ENCODE measurements at regions not wholly inside any gene's neighbourhood (a gene's known extent, or its start where the extent isn't known, plus 50 kb on each side); places are given as distances from the start of the nearest gene placed in this dataset.
A peak's percentile ranks its signal among the peaks of the same experiment; 100 is the strongest.
"Not testable (repeated sequence)": the region's sequence is repeated elsewhere in the genome, so short reads cannot be mapped to it uniquely, and the experiment has no call there.

DNA sequence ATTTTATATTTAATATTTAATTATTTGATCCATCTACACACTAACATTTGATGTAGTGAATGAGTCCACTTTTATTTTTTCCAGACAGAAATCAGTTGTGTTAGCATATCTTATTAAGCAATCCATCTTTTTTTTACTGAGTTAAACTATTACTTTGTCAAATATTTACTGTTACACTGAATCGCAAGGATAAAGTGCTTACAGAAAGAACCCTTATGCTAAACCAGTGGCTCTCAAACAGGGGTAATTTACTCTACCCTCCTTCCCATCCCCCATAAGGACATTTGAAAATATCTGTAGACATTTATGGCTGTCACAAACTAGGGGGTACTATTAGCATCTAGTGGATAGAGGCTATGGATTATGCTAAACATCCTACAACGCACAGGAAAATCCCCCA is 508.2 kb downstream of the C12orf50 start:
- no peak for DNase-seq

- DNase-seq: no peak
Measured at GRCh38 chr12:87518481-87518880, 510.7 kb downstream of the C12orf50 start.

- DNase-seq: no peak
Measured at GRCh38 chr12:87518036-87518435, 511.2 kb downstream of the C12orf50 start.

DNA sequence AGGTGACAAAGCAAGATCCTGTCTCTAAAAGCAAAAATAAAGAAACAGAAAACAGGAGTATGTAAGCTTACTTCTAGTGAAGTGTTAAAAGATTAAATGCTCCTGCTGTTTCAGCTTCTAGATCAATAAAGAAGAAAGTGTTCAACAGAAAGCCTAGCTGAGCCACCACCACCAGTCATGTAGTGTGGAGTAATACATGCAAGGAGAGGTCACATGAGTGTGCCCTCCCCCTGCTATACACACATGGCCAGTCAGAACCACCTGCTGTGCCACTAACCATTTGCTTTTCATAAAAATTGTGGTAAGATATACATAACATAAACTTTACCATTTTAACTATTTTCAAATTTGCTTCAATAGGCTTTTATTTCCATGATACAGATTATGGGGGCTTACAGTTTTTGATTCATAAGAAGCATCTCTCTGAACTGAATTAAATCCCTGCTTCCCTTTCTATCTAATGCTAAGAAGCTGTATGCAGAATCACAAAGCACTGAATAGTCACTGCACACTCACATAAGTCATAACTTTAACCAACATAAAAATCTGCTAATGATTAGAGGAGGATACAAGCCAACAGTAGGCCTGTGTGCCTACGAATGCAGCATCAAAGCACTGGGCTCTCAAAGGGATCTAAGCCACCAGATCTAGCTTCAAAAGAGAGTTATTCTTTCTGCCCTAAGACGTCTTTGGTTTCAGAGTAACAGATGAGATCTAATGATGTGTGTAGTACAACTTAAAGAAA is 515.5 kb downstream of the C12orf50 start:
- no peak for DNase-seq

- DNase-seq: no peak
Measured at GRCh38 chr12:87511371-87511770, 517.8 kb downstream of the C12orf50 start.

GRCh38 chr12:87509237-87509820 is 519.9 kb downstream of the C12orf50 start:
- peak in 2 of 3 donors; percentile 1 to 18 for DNase-seq

DNA sequence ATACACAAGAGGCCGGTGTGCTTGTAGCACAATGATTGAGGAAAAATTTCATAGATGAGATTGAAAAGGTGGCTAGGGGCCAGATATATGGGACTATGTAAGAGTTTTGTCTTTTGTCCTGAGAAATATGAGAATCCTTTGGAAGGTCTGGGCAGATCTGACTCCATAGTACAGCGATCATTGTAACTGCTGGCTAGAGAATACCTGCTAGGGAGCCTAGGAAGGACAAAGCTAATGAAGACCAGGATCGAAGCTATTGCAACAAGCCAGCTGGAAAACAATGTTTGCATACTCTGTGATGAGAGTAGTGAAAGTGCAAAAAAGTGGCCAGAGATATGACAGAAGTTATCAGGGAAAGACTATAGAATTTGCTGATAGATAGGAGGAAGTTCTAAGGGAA is 537.6 kb downstream of the C12orf50 start:
- no peak for DNase-seq

DNA sequence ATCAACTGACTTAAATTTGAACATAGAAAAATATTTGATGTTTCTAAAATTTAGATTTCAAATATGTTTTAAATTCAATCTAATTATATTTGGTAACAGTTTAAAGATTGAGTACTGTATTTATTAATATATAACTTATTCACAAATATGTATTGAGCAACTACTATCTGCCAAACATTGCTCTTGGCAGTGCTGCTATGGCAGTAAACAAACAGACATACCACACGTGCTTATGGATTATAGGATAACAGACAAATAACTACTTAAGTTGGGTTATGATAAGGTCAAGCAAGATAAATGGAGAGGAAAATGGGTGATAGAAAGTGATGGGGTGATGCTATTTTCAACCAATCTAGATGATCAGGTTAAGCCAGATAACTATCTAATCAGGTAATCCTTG is 538.1 kb downstream of the C12orf50 start:
- no peak for DNase-seq

DNA sequence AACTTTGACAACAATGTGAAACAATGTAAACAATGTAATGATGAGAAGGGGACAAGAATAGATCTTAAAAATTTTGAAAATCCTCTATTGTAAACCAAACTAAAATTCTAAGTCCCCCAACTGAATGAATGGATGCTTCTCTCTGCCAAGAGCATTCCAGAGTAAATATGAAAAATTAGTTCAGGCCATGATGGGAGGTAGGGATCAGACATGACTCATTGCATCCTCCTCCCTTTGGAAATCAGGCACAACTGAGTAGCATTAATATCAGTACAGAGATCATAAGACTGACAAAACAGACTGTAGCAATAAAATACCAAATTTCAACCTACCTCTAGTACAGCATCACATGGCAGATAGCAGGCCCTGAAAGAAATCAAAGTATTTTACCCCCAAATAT is 559.9 kb downstream of the C12orf50 start:
- no peak for DNase-seq

DNA sequence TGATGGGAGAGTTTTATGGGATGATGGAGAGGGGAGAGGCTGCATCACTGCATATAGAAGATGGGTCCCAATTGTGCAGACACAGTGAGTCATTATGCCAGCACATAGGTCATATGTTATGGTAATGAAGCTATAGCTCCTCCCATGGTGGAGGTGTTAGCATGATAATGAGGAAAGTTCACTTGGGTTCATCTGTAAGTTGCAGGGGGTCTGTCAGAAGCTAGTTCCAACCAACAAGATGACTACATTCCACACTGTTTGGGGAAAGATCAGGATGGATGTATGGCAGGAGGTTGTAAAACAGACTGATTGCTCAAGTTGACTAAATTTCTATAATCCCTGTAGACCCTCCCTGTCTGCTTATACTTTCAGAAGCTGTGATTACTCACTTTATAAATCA is 561.3 kb downstream of the C12orf50 start:
- DNase-seq: no peak

- DNase-seq: no peak
Measured at GRCh38 chr12:87464565-87464964, 564.6 kb downstream of the C12orf50 start.

- no peak for DNase-seq
Measured at GRCh38 chr12:87444039-87444438, 585.2 kb downstream of the C12orf50 start.

GRCh38 chr12:87441511-87441910 is 587.7 kb downstream of the C12orf50 start:
- no peak for DNase-seq

- no peak for DNase-seq
Measured at GRCh38 chr12:87439990-87440827, 589.0 kb downstream of the C12orf50 start.

GRCh38 chr12:87430444-87430843 is 598.8 kb downstream of the C12orf50 start:
- DNase-seq: no peak

DNA sequence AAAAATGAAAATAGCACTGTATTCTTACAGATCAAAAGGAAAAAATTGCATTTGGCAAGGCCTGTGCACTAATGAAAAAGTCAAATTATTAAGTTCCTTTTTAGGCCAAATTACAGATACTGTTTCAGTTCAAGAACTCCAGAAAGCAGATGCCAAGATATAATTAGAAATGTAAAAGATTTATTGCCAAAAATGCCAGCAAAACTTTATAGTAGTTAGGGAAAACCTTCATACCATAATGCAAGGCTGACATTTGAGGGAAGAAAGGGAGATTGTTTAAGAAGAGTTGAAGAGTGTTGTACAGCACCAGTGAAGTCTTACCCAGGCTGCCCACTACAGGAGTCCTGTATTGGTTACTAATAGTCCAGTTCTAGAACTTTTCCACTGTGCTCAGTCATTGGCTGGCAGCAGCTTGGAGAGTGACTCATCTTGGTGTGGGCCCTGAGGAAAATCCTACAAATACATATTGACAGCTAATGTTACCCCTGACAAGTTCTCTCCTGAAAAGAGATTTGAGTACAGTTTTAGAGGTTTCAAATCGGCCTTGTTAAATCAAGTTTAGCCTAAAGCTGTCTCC is 600.4 kb downstream of the C12orf50 start:
- no peak for DNase-seq

- DNase-seq: no peak
Measured at GRCh38 chr12:87427770-87428169, 601.4 kb downstream of the C12orf50 start.

DNA sequence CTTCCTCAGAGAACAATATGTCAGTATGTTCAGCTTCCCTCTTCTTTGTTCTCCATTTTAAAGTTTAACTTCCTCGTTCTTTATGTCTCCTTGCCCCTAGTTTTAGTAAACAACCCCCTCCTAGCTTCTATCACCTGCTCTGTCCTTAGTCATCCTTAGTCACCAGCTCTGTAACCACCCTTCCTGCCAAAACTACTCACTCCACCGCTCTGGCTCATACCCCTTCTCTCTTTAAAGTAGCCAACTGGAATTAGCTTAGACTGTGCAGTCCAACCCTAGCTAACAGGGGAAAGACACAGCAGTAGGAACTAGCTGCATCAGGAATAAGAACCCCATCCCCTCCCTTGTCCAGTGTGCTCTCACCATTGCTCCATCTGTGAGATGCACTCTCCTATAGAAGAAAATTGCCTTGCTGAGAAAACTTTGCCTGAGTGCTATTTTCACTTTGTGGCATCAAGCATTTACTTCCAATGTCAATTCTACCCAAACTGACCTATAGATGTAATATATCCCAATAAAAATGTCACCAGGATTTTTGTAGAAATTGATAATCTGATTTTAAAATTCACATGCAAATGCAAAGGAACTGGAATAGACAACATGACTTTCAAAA is 603.2 kb downstream of the C12orf50 start:
- DNase-seq: no peak

GRCh38 chr12:87421233-87421632 is 608.0 kb downstream of the C12orf50 start:
- not testable (repeated sequence) for DNase-seq

- DNase-seq: no peak
Measured at GRCh38 chr12:87413784-87414183, 615.4 kb downstream of the C12orf50 start.

GRCh38 chr12:87406926-87407325 is 622.3 kb downstream of the C12orf50 start:
- DNase-seq: no peak

- no peak for DNase-seq
Measured at GRCh38 chr12:87405918-87406317, 623.3 kb downstream of the C12orf50 start.

DNA sequence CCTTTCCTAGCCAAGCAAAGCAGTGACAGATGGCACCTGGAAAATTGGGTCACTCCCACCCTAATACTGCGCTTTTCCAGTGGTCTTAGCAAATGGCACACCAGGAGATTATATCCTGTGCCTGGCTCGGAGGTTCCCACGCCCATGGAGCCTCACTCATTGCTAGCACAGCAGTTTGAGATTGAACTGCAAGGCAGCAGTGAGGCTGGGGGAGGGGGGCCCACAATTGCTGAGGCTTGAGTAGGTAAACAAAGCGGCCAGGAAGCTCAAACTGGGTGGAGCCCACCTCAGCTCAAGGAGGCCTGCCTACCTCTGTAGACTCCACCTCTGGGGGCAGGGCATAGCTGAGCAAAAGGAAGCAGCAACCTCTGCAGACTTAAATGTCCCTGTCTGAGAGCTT is 635.0 kb downstream of the C12orf50 start:
- DNase-seq: not testable (repeated sequence)

Measured in suppressor macrophage treated with lipopolysaccharide for 1 hour (primary cell).